ENCODE measurements at regions not wholly inside any gene's neighbourhood (a gene's known extent, or its start where the extent isn't known, plus 50 kb on each side); places are given as distances from the start of the nearest gene placed in this dataset.
"Not testable (repeated sequence)": the region's sequence is repeated elsewhere in the genome, so short reads cannot be mapped to it uniquely, and the experiment has no call there.

DNA sequence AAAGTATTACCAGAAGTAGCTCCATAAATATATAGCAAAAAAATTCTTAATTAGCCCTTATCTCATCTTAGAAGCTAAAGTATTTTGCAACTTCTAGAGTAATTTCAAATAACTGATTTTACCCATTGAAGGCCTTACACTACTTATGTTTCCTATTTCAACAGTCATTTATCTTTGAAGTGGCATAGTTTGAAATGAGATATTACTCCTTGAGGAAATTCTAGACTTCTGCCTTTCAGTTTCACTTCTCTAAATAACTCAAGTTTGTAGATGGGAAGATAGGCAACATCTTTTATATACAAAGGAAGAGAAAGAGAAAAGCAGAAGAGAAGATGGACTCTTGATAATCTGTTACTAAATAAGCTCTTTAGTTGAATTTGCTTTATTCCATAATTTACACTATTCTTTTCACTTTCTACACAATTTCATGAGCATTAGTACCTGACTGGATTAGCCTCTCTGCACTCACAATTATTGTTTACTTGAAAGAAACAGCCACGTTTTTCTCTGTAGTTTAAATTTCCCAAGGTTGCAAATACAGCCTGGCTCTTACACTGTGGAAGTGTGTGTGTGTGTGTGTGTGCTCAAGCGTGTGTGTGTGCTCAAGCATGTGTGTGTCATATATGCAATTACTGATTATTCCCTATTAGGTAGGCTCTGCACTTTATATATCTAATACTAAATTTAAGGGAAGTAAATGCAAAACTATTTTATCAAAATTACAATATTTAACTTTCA, 60.6 kb upstream of the EMB start:
- no peak for DNase-seq

GRCh38 chr5:50513028-50513457, 72.0 kb upstream of the EMB start:
- peak in 2 of 3 experiments; percentile 15 to 32 for DNase-seq

DNA sequence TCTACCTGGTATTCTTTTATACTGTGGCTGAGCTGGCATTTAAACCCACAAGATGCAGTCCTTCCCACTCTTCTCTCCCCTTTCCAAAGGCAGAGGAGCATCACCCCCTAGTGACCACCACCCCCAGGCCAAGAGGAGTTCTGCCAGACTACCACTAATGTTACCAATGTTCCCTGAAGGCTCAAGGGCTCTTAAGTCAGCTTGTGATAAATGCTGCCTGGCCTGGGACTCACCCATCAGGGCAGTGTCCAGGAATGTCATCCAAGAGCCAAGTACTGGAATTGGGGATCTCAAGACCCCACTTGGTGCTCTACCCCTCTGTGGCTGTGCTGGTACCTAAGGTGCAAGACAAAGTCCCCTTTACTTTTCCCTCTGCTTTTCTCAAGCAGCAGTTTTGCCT, 80.0 kb upstream of the EMB start:
- DNase-seq: not testable (repeated sequence)

GRCh38 chr5:50527514-50528060, 86.5 kb upstream of the EMB start:
- DNase-seq: peak in 2 of 3 experiments; percentile 39 to 99

GRCh38 chr5:50535393-50535792, 94.3 kb upstream of the EMB start:
- DNase-seq: no peak

DNA sequence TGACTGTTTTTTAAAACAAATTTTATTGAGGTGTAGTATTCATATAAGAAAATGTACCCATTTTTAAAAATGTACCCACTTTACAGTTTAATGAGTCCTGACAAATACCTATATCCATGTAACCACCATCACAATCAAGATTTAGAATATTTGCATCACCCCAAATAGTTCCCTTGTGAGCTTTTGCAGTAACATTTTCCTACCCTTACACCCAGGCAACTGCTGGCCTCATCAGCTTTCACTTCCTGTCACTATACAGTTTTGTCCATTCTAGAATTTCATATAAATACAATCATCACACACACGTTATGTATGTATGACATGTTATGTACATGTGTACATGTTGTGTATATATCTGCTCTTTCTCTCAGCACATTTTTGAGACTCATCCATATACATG, 96.4 kb upstream of the EMB start:
- not testable (repeated sequence) for DNase-seq

GRCh38 chr5:50547303-50547702, 106.2 kb upstream of the EMB start:
- DNase-seq: no peak

DNA sequence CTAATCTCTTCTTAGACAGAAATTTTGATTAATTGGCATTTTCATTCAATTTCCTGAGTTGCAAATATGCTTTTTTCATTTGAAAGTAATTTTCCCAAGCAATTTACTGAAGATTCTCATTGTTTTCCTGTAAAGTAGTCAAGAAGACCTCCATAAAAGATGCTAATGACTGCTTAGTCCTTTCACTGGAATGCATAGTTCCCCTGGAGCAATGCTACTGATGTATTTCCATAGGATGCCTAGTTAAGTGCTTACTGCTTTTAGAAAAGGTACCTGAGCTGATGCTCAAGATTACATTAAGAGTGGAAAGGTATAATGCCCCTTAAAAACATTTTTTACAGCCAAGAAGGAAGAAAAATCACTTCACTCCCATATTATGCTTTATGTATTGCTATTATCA, 109.2 kb upstream of the EMB start:
- no peak for DNase-seq

GRCh38 chr5:50550993-50551392, 109.9 kb upstream of the EMB start:
- DNase-seq: no peak

- DNase-seq: no peak
Measured at GRCh38 chr5:50553560-50553984, 112.5 kb upstream of the EMB start.

GRCh38 chr5:50558640-50559039, 107.8 kb upstream of the PARP8 start:
- DNase-seq: not testable (repeated sequence)

- no peak for DNase-seq
Measured at GRCh38 chr5:50559955-50560354, 106.5 kb upstream of the PARP8 start.

GRCh38 chr5:50562694-50563093, 103.7 kb upstream of the PARP8 start:
- no peak for DNase-seq

GRCh38 chr5:50564079-50564478, 102.4 kb upstream of the PARP8 start:
- no peak for DNase-seq

DNA sequence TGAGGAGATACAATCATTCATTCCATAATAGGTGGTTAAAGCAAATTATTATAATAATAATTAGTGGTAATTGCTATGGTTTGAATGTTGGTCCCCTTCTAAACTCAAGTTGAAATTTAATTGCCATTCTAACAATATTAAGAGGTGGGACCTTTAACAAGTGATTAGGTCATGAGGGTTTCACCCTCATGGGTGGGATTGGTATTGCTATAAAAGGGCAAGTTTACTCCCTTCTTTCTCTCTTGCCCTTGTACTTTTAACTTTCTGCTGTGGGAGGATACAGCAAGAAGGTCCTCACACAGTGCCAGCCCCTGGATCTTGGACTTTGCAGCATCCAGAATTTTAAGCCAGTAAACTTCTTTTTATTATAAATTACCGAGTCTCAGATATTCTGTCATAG, 101.9 kb upstream of the PARP8 start:
- DNase-seq: no peak

- no peak for DNase-seq
Measured at GRCh38 chr5:50574121-50574520, 92.3 kb upstream of the PARP8 start.

GRCh38 chr5:50575740-50576139, 90.7 kb upstream of the PARP8 start:
- DNase-seq: no peak

GRCh38 chr5:50576265-50576664, 90.2 kb upstream of the PARP8 start:
- DNase-seq: peak in 1 of 3 experiments; percentile 14

DNA sequence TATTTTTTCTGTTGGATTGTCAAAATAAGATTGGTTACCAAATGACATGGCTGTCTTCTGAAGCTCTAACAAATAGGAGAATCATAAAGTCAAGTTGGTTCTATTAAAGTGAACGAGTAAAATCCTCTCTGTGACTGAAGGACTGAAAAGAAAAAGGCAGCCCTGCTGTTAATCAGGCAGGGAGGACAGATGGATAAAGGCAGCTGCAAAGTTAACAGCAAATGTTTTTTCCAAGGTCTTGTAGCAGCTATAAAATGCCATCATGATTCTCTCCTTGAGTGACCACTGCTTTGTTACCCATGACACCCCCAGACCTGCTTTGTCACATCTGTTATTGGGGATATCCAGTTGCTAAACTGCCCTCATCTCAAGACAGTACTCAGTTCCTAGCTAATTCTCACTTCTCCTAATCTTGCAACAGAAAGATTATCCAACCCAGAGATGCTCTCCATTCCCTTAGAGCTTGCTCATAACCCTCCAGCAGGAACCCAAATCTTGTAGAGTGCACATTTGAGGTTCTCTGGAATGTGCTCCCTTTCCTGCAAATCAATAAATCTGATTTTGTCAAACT, 89.7 kb upstream of the PARP8 start:
- no peak for DNase-seq

DNA sequence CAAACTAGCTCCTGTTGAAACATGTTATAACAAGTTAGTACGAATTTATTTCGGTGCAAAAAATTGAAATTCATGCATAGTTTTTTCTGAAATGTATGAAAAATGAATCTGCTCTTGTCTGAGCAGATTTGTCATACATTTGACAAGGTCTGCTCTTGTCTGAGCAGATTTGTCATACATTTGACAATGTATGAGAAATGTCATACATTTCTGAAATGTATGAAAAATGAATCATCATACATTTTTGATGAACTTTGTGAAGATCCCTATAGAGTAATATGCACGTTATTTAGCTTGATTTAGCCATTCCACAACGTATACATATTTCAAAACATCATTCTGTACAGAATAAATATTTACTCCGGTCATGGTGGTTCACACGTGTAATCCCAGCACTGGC, 85.9 kb upstream of the PARP8 start:
- DNase-seq: no peak

DNA sequence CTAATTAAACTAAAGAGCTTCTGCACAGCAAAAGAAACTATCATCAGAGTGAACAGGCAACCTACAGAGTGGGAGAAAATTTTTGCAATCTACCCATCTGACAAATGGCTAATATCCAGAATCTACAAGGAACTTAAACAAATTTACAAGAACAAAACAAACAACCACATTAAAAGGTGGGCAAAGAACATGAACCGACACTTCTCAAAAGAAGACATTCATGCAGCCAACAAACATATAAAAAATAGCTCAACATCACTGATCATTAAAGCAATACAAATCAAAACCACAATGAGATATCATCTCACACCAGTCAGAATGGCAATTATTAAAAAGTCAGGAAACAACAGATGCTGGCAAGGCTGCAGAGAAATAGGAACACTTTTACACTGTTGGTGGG, 84.6 kb upstream of the PARP8 start:
- not testable (repeated sequence) for DNase-seq

DNA sequence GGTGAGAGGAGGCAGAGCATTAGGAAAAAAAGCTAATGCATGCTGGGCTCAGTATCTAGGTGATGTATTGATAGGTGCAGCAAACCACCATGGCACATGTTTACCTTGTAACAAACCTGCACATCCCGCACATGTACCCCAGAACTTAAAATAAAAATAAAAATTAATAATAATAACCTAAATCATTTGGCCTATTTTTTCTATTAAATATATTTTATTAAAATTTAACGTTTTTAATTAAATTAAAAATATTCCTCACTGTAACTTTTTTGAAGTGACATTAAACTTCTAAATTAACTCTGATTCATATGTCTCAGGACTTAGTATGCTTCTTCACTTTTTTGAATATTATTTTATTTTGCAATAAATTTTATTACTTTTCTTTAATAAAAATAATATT, 83.7 kb upstream of the PARP8 start:
- DNase-seq: no peak

DNA sequence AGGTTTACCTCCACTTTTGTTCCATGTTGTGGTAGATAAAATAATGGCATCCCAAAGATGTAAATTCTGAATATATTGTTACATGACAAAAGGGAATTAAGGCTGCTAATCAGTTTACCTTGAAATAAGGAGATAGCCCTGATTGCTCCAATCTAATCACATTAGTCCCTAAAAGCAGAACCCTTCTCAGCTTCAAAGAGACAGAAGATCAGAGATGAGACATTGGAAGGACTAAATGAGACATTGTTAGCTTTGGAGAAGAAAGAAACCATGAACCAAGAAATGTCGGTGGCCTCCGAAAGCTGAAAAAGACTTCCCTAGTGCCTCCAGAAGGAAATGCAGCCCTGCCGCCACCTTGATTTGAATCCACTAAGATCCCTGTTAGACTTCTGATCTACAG, 82.8 kb upstream of the PARP8 start:
- no peak for DNase-seq

GRCh38 chr5:50588471-50588870, 78.0 kb upstream of the PARP8 start:
- DNase-seq: not testable (repeated sequence)
